HEK293 (cell line): ENCODE measurements at regions not wholly inside any gene's neighbourhood (a gene's known extent, or its start where the extent isn't known, plus 50 kb on each side); places are given as distances from the start of the nearest gene placed in this dataset.

Experiments
- ZNF24 ChIP-seq: fragments of 450-650 bp; formaldehyde crosslinking; IDR thresholded peaks from 2 replicates; pipeline ENCODE4 v1.5.1; 2016; ENCODE audit warnings: missing biosample characterization, missing genetic modification characterization
- ZNF747 ChIP-seq: fragments of 450-650 bp; formaldehyde crosslinking; IDR thresholded peaks from 2 replicates; pipeline ENCODE4 v1.5.1; 2016; ENCODE audit warnings: missing biosample characterization, missing genetic modification characterization
- ZNF792 ChIP-seq: fragments of 450-650 bp; formaldehyde crosslinking; IDR thresholded peaks from 2 replicates; pipeline ENCODE4 v1.5.1; 2016; ENCODE audit warnings: missing biosample characterization, missing genetic modification characterization
- ZSCAN30 ChIP-seq: fragments of 450-650 bp; IDR thresholded peaks from 2 replicates; pipeline ENCODE4 v1.5.1; 2018; ENCODE audit warnings: missing biosample characterization, mild to moderate bottlenecking, missing genetic modification characterization, moderate library complexity
- ZXDB ChIP-seq: fragments of 450-650 bp; formaldehyde crosslinking; IDR thresholded peaks from 2 replicates; pipeline ENCODE4 v1.5.1; 2016; ENCODE audit warnings: missing biosample characterization, missing genetic modification characterization
- TF ChIP-seq, protein P1 (sequence below): fragments of 450-650 bp; formaldehyde crosslinking; IDR thresholded peaks from 2 replicates; pipeline ENCODE4 v1.5.1; 2016; ENCODE audit warnings: missing biosample characterization, missing genetic modification characterization
- TF ChIP-seq, protein P2 (sequence below): fragments of 450-650 bp; formaldehyde crosslinking; IDR thresholded peaks from 2 replicates; pipeline ENCODE4 v1.5.1; 2017; ENCODE audit warnings: missing biosample characterization, missing genetic modification characterization
- TF ChIP-seq, protein P3 (sequence below): fragments of 450-650 bp; formaldehyde crosslinking; IDR thresholded peaks from 2 replicates; pipeline ENCODE4 v1.5.1; 2016; ENCODE audit warnings: missing biosample characterization, missing genetic modification characterization
- TF ChIP-seq, protein P4 (sequence below): fragments of 450-650 bp; formaldehyde crosslinking; IDR thresholded peaks from 2 replicates; pipeline ENCODE4 v1.5.1; 2016; ENCODE audit warnings: missing biosample characterization, missing genetic modification characterization
- TF ChIP-seq, protein P5 (sequence below): fragments of 450-650 bp; formaldehyde crosslinking; IDR thresholded peaks from 2 replicates; pipeline ENCODE4 v1.5.1; 2016; ENCODE audit warnings: missing biosample characterization, missing genetic modification characterization
- TF ChIP-seq, protein P6 (sequence below): fragments of 450-650 bp; formaldehyde crosslinking; IDR thresholded peaks from 2 replicates; pipeline ENCODE4 v1.5.1; 2017; ENCODE audit warnings: missing biosample characterization, missing genetic modification characterization

DNA sequence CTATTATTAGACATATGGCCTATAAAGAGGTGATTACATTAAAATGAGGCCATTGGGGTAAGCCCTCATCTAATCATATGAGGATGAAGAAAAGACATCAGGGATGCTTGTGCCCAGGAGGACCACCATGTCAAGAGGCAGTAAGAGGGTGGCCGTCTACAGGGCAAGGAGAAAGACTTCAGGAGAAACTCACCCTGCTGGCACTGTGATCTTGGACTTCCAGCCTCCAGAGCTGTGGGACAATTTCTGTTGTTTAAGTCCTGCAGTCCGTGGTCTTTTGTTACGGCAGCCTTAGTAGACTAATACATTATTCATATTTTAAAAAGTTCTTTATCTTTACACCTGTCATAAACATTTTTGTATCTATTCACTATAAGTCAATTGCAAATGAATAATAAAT lies 290.0 kb downstream of the PRL start:
- TF ChIP-seq, protein P1, sequence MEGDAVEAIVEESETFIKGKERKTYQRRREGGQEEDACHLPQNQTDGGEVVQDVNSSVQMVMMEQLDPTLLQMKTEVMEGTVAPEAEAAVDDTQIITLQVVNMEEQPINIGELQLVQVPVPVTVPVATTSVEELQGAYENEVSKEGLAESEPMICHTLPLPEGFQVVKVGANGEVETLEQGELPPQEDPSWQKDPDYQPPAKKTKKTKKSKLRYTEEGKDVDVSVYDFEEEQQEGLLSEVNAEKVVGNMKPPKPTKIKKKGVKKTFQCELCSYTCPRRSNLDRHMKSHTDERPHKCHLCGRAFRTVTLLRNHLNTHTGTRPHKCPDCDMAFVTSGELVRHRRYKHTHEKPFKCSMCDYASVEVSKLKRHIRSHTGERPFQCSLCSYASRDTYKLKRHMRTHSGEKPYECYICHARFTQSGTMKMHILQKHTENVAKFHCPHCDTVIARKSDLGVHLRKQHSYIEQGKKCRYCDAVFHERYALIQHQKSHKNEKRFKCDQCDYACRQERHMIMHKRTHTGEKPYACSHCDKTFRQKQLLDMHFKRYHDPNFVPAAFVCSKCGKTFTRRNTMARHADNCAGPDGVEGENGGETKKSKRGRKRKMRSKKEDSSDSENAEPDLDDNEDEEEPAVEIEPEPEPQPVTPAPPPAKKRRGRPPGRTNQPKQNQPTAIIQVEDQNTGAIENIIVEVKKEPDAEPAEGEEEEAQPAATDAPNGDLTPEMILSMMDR = no peak
- no peak for TF ChIP-seq ZNF747 (tag by site-specific recombination)
- TF ChIP-seq ZNF792 = no peak
- no peak for TF ChIP-seq ZXDB (tag by site-specific recombination)
- TF ChIP-seq, protein P2, sequence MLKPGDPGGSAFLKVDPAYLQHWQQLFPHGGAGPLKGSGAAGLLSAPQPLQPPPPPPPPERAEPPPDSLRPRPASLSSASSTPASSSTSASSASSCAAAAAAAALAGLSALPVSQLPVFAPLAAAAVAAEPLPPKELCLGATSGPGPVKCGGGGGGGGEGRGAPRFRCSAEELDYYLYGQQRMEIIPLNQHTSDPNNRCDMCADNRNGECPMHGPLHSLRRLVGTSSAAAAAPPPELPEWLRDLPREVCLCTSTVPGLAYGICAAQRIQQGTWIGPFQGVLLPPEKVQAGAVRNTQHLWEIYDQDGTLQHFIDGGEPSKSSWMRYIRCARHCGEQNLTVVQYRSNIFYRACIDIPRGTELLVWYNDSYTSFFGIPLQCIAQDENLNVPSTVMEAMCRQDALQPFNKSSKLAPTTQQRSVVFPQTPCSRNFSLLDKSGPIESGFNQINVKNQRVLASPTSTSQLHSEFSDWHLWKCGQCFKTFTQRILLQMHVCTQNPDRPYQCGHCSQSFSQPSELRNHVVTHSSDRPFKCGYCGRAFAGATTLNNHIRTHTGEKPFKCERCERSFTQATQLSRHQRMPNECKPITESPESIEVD (tag by site-specific recombination) = no peak
- TF ChIP-seq, protein P3, sequence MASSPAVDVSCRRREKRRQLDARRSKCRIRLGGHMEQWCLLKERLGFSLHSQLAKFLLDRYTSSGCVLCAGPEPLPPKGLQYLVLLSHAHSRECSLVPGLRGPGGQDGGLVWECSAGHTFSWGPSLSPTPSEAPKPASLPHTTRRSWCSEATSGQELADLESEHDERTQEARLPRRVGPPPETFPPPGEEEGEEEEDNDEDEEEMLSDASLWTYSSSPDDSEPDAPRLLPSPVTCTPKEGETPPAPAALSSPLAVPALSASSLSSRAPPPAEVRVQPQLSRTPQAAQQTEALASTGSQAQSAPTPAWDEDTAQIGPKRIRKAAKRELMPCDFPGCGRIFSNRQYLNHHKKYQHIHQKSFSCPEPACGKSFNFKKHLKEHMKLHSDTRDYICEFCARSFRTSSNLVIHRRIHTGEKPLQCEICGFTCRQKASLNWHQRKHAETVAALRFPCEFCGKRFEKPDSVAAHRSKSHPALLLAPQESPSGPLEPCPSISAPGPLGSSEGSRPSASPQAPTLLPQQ = no peak
- TF ChIP-seq ZSCAN30 = no peak
- TF ChIP-seq, protein P4, sequence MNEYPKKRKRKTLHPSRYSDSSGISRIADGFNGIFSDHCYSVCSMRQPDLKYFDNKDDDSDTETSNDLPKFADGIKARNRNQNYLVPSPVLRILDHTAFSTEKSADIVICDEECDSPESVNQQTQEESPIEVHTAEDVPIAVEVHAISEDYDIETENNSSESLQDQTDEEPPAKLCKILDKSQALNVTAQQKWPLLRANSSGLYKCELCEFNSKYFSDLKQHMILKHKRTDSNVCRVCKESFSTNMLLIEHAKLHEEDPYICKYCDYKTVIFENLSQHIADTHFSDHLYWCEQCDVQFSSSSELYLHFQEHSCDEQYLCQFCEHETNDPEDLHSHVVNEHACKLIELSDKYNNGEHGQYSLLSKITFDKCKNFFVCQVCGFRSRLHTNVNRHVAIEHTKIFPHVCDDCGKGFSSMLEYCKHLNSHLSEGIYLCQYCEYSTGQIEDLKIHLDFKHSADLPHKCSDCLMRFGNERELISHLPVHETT (tag by site-specific recombination) = no peak
- TF ChIP-seq, protein P5, sequence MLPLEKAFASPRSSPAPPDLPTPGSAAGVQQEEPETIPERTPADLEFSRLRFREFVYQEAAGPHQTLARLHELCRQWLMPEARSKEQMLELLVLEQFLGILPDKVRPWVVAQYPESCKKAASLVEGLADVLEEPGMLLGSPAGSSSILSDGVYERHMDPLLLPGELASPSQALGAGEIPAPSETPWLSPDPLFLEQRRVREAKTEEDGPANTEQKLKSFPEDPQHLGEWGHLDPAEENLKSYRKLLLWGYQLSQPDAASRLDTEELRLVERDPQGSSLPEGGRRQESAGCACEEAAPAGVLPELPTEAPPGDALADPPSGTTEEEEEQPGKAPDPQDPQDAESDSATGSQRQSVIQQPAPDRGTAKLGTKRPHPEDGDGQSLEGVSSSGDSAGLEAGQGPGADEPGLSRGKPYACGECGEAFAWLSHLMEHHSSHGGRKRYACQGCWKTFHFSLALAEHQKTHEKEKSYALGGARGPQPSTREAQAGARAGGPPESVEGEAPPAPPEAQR = no peak
- TF ChIP-seq ZNF24 (tag by site-specific recombination) = no peak
- TF ChIP-seq, protein P6, sequence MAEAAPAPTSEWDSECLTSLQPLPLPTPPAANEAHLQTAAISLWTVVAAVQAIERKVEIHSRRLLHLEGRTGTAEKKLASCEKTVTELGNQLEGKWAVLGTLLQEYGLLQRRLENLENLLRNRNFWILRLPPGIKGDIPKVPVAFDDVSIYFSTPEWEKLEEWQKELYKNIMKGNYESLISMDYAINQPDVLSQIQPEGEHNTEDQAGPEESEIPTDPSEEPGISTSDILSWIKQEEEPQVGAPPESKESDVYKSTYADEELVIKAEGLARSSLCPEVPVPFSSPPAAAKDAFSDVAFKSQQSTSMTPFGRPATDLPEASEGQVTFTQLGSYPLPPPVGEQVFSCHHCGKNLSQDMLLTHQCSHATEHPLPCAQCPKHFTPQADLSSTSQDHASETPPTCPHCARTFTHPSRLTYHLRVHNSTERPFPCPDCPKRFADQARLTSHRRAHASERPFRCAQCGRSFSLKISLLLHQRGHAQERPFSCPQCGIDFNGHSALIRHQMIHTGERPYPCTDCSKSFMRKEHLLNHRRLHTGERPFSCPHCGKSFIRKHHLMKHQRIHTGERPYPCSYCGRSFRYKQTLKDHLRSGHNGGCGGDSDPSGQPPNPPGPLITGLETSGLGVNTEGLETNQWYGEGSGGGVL (tag by site-specific recombination) = no peak
